CD4-positive, CD25-positive, alpha-beta regulatory T cell (primary cell): ENCODE measurements at regions not wholly inside any gene's neighbourhood (a gene's known extent, or its start where the extent isn't known, plus 50 kb on each side); places are given as distances from the start of the nearest gene placed in this dataset.

Source experiments
- ATAC-seq, 2 donors: fragments of 150-1000 bp; cut with Tn5 transposase; one replicate each; pipeline ENCODE4 v1.10.0; 2021; ENCODE audit warnings: low read depth in 2 of 2, moderate number of reproducible peaks in 2 of 2, moderate library complexity in 1 of 2
- DNase-seq, 3 donors: peaks; one replicate each; pipeline versions ENCODE4 v3.0.0 to v3.0.0-alpha.2; 2012 to 2022; ENCODE audit warnings: mixed read lengths in 1 of 3
- H3K27ac ChIP-seq: one replicate; pipeline ENCODE4 v1.7.0; 2013; ENCODE audit warnings: mild to moderate bottlenecking, low read length; ENCODE audit not compliant: insufficient read depth, poor library complexity, severe bottlenecking
- H3K27me3 ChIP-seq: one replicate; pipeline ENCODE4 v1.7.0; 2013; ENCODE audit warnings: low read length; ENCODE audit not compliant: control insufficient read depth, insufficient read depth
- H3K36me3 ChIP-seq: one replicate; pipeline ENCODE4 v1.7.0; 2013; ENCODE audit warnings: mild to moderate bottlenecking, low read length, moderate library complexity; ENCODE audit not compliant: control insufficient read depth, insufficient read depth
- H3K4me1 ChIP-seq: 2 replicates; pipeline ENCODE4 v1.7.0; 2013; ENCODE audit warnings: mild to moderate bottlenecking, low read length; ENCODE audit not compliant: insufficient read depth, control insufficient read depth, poor library complexity, severe bottlenecking
- H3K4me3 ChIP-seq: one replicate; pipeline ENCODE4 v1.7.0; 2013; ENCODE audit warnings: low read depth, mild to moderate bottlenecking, low read length, moderate library complexity
- H3K9me3 ChIP-seq, 2 experiments: 1 replicate in 1 of 2; 2 replicates in 1 of 2; pipeline ENCODE4 v1.7.0; 2013; ENCODE audit warnings: low read length in 2 of 2, mild to moderate bottlenecking in 1 of 2, moderate library complexity in 1 of 2; ENCODE audit not compliant: control insufficient read depth in 2 of 2
- H3K27ac Mint-ChIP-seq, 3 donors: one replicate each; pipeline ENCODE4 v1.8.0; 2020 to 2022; ENCODE audit warnings: mild to moderate bottlenecking in 3 of 3, mixed read lengths in 3 of 3, moderate library complexity in 2 of 3
- H3K27me3 Mint-ChIP-seq: one replicate; pipeline ENCODE4 v1.8.0; 2022; ENCODE audit warnings: mild to moderate bottlenecking, mixed read lengths
- H3K36me3 Mint-ChIP-seq: one replicate; pipeline ENCODE4 v1.8.0; 2020; ENCODE audit warnings: mixed read lengths
- H3K4me1 Mint-ChIP-seq, 4 donors: one replicate each; pipeline ENCODE4 v1.8.0; 2020 to 2022; ENCODE audit warnings: mixed read lengths in 4 of 4, mild to moderate bottlenecking in 1 of 4
- H3K4me3 Mint-ChIP-seq, 4 donors: one replicate each; pipeline ENCODE4 v1.8.0; 2020 to 2022; ENCODE audit warnings: mild to moderate bottlenecking in 4 of 4, mixed read lengths in 4 of 4, moderate library complexity in 3 of 4
- H3K9me3 Mint-ChIP-seq, 7 donors: one replicate each; pipeline ENCODE4 v1.8.0; 2020 to 2022; ENCODE audit warnings: mixed read lengths in 7 of 7, mild to moderate bottlenecking in 3 of 7, moderate library complexity in 2 of 7

DNA sequence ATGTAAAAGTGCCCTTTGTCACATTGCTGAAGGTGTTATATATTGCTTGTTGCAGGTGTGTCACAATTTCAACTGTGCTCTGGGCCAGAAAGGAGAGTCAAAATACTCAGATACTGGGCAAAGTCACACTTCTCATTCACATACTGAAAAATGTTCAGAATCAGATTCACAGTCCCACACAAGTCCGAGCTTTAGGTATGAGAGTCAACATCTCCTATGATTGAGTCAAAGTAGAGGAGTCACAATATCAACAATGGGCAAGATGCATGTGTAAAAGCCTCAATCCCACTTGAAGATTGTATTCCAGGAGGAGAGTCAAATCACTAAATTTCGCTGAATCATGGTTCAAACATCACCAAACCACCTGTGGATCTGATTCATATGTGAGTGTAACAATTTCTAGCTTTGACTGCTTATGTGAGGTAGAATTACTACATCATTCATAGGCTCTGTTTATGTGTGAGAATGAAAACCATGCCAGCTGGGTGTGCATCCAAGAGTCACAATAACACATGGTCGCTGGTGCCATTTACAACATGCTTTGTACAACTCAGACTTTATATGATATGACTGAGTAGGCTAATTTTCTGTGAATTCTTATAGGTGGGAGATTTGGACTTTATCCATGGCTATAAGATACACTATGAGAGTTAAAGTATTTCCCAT, 1039.8 kb upstream of the AMELY start:
- no peaks in the 10 kb centered on the region for H3K4me1 ChIP-seq
- Mint-ChIP-seq H3K9me3 (no peaks in the 10 kb centered on the region), H3K4me1 (no peaks in the 10 kb centered on the region), H3K4me3 (no peak overlapping the region), H3K27me3 (no peaks in the 10 kb centered on the region), H3K27ac (no peak overlapping the region), H3K36me3 (no peaks in the 10 kb centered on the region)
- H3K27ac ChIP-seq: no peak overlapping the region
- no peak overlapping the region for H3K4me3 ChIP-seq
- ATAC-seq (no peak), DNase-seq (no peak)
- no peaks in the 10 kb centered on the region for H3K27me3 ChIP-seq
- H3K36me3 ChIP-seq: no peaks in the 10 kb centered on the region
- no peaks in the 10 kb centered on the region for H3K9me3 ChIP-seq

DNA sequence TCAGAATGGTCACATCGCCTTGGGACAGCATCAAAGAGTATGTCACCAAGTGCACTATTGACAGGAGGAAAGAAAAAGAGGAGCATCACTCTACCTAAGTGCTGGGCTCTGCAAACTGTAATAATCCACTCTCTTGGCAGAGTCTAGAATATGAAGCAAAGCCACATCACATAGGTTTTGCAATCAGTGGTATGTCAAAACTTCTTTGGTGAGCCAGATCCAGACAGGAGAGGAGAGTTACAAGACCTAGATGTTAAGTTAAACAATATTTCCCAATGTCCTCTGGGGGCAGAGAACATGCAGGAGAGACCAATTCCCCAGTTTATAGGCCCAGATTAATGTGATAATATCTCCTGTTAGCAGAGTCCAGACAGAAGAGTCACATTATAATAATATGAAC, 1032.6 kb upstream of the AMELY start:
- no peaks in the 10 kb centered on the region for H3K9me3 ChIP-seq
- no peaks in the 10 kb centered on the region for H3K36me3 ChIP-seq
- no peak overlapping the region for H3K4me3 Mint-ChIP-seq
- no peak overlapping the region for H3K27ac Mint-ChIP-seq
- peaks cover 0 to 3% (median 0%) of the 10 kb centered on the region in 7 donors for H3K9me3 Mint-ChIP-seq
- H3K27me3 Mint-ChIP-seq: no peaks in the 10 kb centered on the region
- H3K4me3 ChIP-seq: no peak overlapping the region
- ATAC-seq: no peak
- no peaks in the 10 kb centered on the region for H3K4me1 ChIP-seq
- H3K4me1 Mint-ChIP-seq: no peaks in the 10 kb centered on the region
- no peak for DNase-seq
- H3K27me3 ChIP-seq: no peaks in the 10 kb centered on the region
- no peak overlapping the region for H3K27ac ChIP-seq
- no peaks in the 10 kb centered on the region for H3K36me3 Mint-ChIP-seq

DNA sequence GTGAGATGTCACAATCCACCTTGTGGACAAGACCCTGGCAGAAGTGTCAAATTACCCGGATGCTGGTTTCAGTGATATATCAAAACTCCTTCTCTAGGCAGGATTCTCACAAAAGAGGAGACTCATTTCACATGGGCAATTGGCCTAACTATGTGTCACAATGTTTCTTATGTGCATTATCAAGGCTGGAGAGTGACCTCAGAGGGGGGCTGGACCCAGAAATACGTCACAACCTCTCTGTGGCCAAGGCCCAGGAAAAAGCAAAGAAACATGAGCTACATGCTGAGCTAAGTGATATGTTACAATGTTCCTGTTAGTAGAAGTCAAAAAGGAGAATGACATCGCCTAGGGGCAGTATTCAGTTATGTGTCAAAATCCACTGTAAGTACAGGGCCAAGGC, 1031.2 kb upstream of the AMELY start:
- H3K27me3 Mint-ChIP-seq: no peaks in the 10 kb centered on the region

DNA sequence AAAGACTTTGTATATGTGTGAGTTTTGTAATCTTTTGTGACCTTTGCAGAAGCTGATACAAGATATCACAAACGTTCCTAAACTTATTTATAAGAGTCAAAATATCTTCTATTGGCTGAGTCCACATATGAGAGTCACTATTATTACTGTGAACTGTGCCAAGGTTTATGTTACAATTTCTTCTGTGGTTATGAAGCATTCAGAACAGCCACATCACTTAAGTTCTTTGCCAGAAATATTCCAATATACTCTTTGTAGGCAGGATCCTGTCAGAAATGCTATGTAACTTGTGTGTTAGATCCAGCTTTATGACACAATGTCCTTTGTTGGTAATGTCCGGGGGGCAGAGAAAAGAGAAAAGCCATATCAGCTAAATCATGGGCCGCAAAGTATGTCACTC, 1030.3 kb upstream of the AMELY start:
- Mint-ChIP-seq H3K4me3 (no peak overlapping the region), H3K27ac (no peak overlapping the region), H3K4me1 (no peaks in the 10 kb centered on the region), H3K36me3 (no peaks in the 10 kb centered on the region), H3K9me3 (peaks cover 0 to 3% (median 0%) of the 10 kb centered on the region in 7 donors), H3K27me3 (no peaks in the 10 kb centered on the region)
- no peaks in the 10 kb centered on the region for H3K36me3 ChIP-seq
- H3K9me3 ChIP-seq: no peaks in the 10 kb centered on the region
- H3K4me3 ChIP-seq: no peak overlapping the region
- H3K27ac ChIP-seq: no peak overlapping the region
- no peak for ATAC-seq
- H3K4me1 ChIP-seq: no peaks in the 10 kb centered on the region
- no peak for DNase-seq
- H3K27me3 ChIP-seq: no peaks in the 10 kb centered on the region

More for the DNA sequence above, 1031.2 kb upstream of the AMELY start:
- no peaks in the 10 kb centered on the region for H3K4me1 Mint-ChIP-seq
- no peak overlapping the region for H3K27ac Mint-ChIP-seq
- H3K9me3 ChIP-seq: no peaks in the 10 kb centered on the region
- H3K9me3 Mint-ChIP-seq: peaks cover 0 to 3% (median 0%) of the 10 kb centered on the region in 7 donors
- H3K27ac ChIP-seq: no peak overlapping the region
- H3K4me3 ChIP-seq: no peak overlapping the region
- no peaks in the 10 kb centered on the region for H3K36me3 Mint-ChIP-seq
- DNase-seq (no peak), ATAC-seq (no peak)
- H3K27me3 ChIP-seq: no peaks in the 10 kb centered on the region
- no peaks in the 10 kb centered on the region for H3K4me1 ChIP-seq
- no peak overlapping the region for H3K4me3 Mint-ChIP-seq
- H3K36me3 ChIP-seq: no peaks in the 10 kb centered on the region

DNA sequence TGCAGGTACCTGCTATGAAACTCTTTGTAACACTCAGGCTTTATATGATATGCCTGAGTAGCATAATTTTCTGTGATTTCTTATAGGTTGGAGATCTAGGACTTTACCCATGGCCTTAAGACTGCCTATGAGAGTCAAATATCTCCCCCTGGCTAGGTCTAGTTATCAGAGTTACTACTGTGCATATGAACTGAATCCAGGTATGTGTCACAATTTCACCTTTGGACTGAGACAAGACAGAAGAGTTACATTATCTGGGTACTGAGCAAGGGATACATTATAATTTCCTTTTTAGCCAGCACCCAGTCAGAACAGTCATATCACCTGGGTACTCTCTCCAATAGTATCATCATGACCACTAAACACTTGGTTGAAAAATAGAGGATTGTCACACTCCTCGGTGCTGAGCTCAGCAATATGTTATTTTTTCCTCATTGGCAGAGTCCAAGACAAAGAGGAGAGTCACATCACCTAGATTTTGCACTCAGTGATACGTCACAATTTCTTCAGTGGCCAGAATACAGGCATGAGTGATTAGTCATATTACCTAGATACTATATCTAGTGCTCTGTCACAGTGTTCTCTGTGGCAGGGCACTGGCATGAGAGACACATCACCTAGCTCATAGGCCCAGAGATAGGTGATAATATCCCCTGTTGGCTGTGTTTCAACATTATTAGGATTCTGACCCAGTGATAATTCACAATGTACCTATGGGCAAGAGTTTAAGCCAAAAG, 1027.6 kb upstream of the AMELY start:
- Mint-ChIP-seq H3K9me3 (peaks cover 0 to 3% (median 0%) of the 10 kb centered on the region in 7 donors), H3K4me3 (no peak overlapping the region), H3K27ac (no peak overlapping the region), H3K4me1 (no peaks in the 10 kb centered on the region), H3K36me3 (no peaks in the 10 kb centered on the region), H3K27me3 (no peaks in the 10 kb centered on the region)
- ATAC-seq: no peak
- H3K27me3 ChIP-seq: no peaks in the 10 kb centered on the region
- H3K4me3 ChIP-seq: no peak overlapping the region
- no peak overlapping the region for H3K27ac ChIP-seq
- no peaks in the 10 kb centered on the region for H3K36me3 ChIP-seq
- no peaks in the 10 kb centered on the region for H3K9me3 ChIP-seq
- no peaks in the 10 kb centered on the region for H3K4me1 ChIP-seq
- DNase-seq: no peak

DNA sequence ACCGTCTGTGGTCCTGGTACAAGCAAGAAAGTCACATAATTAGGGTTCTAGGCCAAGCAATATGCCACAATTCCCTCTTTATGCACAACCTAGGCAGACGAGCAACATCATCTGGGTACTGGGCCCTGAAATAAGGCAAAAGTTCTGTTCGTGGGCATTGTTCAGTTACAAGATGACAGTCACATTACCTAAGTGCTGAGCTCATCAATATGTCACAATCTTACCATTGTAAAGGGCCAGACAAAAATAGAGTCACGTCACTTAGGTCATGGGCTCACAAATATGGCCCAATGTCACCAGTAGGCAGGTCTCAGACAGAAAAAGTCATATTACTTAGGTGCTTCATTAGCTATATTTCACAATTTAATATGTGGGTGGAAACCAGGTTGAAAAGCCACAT, 1025.3 kb upstream of the AMELY start:
- Histone ChIP-seq H3K36me3 (no peaks in the 10 kb centered on the region), H3K4me1 (no peaks in the 10 kb centered on the region), H3K9me3 (no peaks in the 10 kb centered on the region), H3K27me3 (no peaks in the 10 kb centered on the region), H3K4me3 (no peak overlapping the region), H3K27ac (no peak overlapping the region)
- Mint-ChIP-seq H3K27ac (no peak overlapping the region), H3K36me3 (no peaks in the 10 kb centered on the region), H3K4me1 (no peaks in the 10 kb centered on the region), H3K4me3 (no peak overlapping the region), H3K9me3 (no peaks in the 10 kb centered on the region), H3K27me3 (no peaks in the 10 kb centered on the region)
- DNase-seq: no peak
- no peak for ATAC-seq

DNA sequence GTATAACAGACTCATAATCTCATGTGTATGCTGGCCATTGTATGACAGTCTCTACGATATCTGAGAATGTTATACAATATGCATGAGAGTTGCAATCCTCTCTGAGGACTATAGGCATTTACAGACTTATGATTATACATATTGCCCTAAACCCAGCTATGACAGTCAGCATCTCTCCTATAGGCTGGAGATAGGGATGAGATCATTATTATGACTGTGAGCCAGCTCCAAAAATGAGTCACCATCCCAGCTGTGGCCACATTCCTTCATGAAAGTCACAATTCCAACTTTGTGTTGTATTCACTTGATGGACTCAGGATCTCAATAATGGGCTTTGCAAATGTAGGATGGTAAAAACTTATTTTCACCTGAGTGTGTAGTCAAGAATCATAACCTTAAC, 1024.5 kb upstream of the AMELY start:
- Histone ChIP-seq H3K4me1 (no peaks in the 10 kb centered on the region), H3K27me3 (no peaks in the 10 kb centered on the region), H3K9me3 (no peaks in the 10 kb centered on the region), H3K4me3 (no peak overlapping the region), H3K36me3 (no peaks in the 10 kb centered on the region), H3K27ac (no peak overlapping the region)
- H3K27ac Mint-ChIP-seq: no peak overlapping the region
- H3K9me3 Mint-ChIP-seq: no peaks in the 10 kb centered on the region
- no peak for ATAC-seq
- no peak for DNase-seq
- H3K4me3 Mint-ChIP-seq: no peak overlapping the region
- no peaks in the 10 kb centered on the region for H3K4me1 Mint-ChIP-seq
- no peaks in the 10 kb centered on the region for H3K36me3 Mint-ChIP-seq
- no peaks in the 10 kb centered on the region for H3K27me3 Mint-ChIP-seq

DNA sequence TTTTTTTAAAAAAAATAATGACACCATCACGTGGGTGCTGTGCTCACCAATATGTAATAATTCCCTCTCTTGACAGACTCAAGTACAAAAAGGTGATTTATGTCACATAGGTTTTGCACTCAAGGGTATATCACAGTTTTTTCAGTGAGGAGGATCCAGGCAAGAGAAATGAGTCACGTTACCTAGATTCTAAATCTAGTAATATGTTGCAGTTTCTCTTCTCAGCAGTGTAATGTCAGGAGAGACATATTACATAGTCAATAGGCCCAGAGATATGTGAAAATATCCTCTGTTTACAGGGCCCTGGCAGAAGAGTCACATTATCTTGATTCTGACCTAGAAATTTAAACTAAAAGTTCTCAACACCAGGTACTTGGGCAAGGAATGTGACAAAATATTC, 1024.1 kb upstream of the AMELY start:
- H3K36me3 ChIP-seq: no peaks in the 10 kb centered on the region
- Mint-ChIP-seq H3K27me3 (no peaks in the 10 kb centered on the region), H3K9me3 (no peaks in the 10 kb centered on the region), H3K4me3 (no peak overlapping the region), H3K36me3 (no peaks in the 10 kb centered on the region), H3K4me1 (no peaks in the 10 kb centered on the region), H3K27ac (no peak overlapping the region)
- no peak for DNase-seq
- no peak overlapping the region for H3K27ac ChIP-seq
- no peak overlapping the region for H3K4me3 ChIP-seq
- H3K4me1 ChIP-seq: no peaks in the 10 kb centered on the region
- H3K27me3 ChIP-seq: no peaks in the 10 kb centered on the region
- H3K9me3 ChIP-seq: no peaks in the 10 kb centered on the region
- no peak for ATAC-seq
